Body of pancreas (tissue), 4 donors: ENCODE measurements at regions not wholly inside any gene's neighbourhood (a gene's known extent, or its start where the extent isn't known, plus 50 kb on each side); places are given as distances from the start of the nearest gene placed in this dataset.

Source experiments
- ATAC-seq: fragments of 150-250 bp; one replicate; pipeline ENCODE4 v1.9.1; 2016
- DNase-seq, 4 donors: peaks; one replicate each; pipeline ENCODE4 v3.0.0-alpha.2; 2019
- H3K27ac ChIP-seq, 4 donors: fragments of 200-600 bp; sonication (generic); 1 replicate in 3 of 4; 2 replicates in 1 of 4; pipeline versions ENCODE4 v1.5.1 to v1.6.1; 2016 to 2019; ENCODE audit warnings: mild to moderate bottlenecking in 1 of 4, mixed read lengths in 1 of 4, moderate library complexity in 1 of 4
- H3K27me3 ChIP-seq, 2 donors: fragments of 200-600 bp; sonication (generic); one replicate each; pipeline ENCODE4 v1.6.0; 2016; ENCODE audit warnings: mild to moderate bottlenecking in 1 of 2
- H3K36me3 ChIP-seq, 2 donors: fragments of 200-600 bp; sonication (generic); replicated peaks in 1 of 2; 2 replicates each; pipeline ENCODE4 v1.5.1; 2016; ENCODE audit warnings: low read depth in 2 of 2; ENCODE audit not compliant: insufficient read depth in 1 of 2
- H3K4me1 ChIP-seq: fragments of 200-600 bp; sonication (generic); one replicate; pipeline ENCODE4 v1.6.0; 2016
- H3K4me3 ChIP-seq, 2 donors: fragments of 200-600 bp; sonication (generic); 1 replicate in 1 of 2; 2 replicates in 1 of 2; pipeline ENCODE4 v1.5.1; 2016 to 2019
- H3K9me3 ChIP-seq, 3 donors: fragments of 200-600 bp; sonication (generic); 1 replicate in 2 of 3; 2 replicates in 1 of 3; pipeline ENCODE4 v1.5.1; 2016
- CTCF ChIP-seq, 7 experiments: fragments of 450-650 bp in 4 of 7; fragments of 200-600 bp in 3 of 7; sonication (generic) in 3 of 7; IDR thresholded peaks; one replicate each; pipeline ENCODE4 v1.5.1; 2016 to 2019; ENCODE audit warnings: antibody characterized with exemption in 7 of 7
- POLR2A ChIP-seq, 3 donors: fragments of 450-650 bp; IDR thresholded peaks; one replicate each; pipeline ENCODE4 v1.6.1; 2016; ENCODE audit warnings: antibody characterized with exemption in 3 of 3, mild to moderate bottlenecking in 2 of 3
- WGBS, 2 donors: methylation state at CpG; one replicate each; pipeline ENCODE4 v1.1.5; 2017; 5-methylcytosine and 5-hydroxymethylcytosine counted together
- intact Hi-C: fragments of 100-400 bp; cut with DNase I; formaldehyde crosslinking; loops from one replicate; pipeline ENCODE4 v1.15.1; 2023

- Histone ChIP-seq H3K36me3 (no peaks in the 10 kb centered on the region), H3K4me1 (no peaks in the 10 kb centered on the region), H3K27ac (no peak overlapping the region), H3K9me3 (no peaks in the 10 kb centered on the region), H3K4me3 (no peak overlapping the region), H3K27me3 (no peaks in the 10 kb centered on the region)
- DNase-seq (no peak), ATAC-seq (no peak)
- 80 to 84% methylated on average over 16 of the region's 16 CpGs for WGBS, 2 donors
- TF ChIP-seq CTCF (IDR thresholded peaks at IDR 0.05) (no peak), POLR2A (IDR thresholded peaks at IDR 0.05) (no peak)
- intact Hi-C loops: no loop called here
Measured at GRCh38 chr15:101556273-101556672, 66.8 kb upstream of the PCSK6 start.

GRCh38 chr15:101554115-101554915, 64.8 kb upstream of the PCSK6 start:
- no peaks in the 10 kb centered on the region for H3K36me3 ChIP-seq
- intact Hi-C loops: no loop called here
- no peak for TF ChIP-seq CTCF (IDR thresholded peaks at IDR 0.05)
- TF ChIP-seq POLR2A (IDR thresholded peaks at IDR 0.05): no peak
- H3K27me3 ChIP-seq: no peaks in the 10 kb centered on the region
- H3K4me1 ChIP-seq: no peaks in the 10 kb centered on the region
- no peak for ATAC-seq
- no peak overlapping the region for H3K4me3 ChIP-seq
- no peaks in the 10 kb centered on the region for H3K9me3 ChIP-seq
- no peak for DNase-seq
- no peak overlapping the region for H3K27ac ChIP-seq
- 84 to 86% methylated on average over 25 of the region's 25 CpGs for WGBS, 2 donors

GRCh38 chr15:101551696-101552591, 62.4 kb upstream of the PCSK6 start:
- intact Hi-C loops: no loop called here
- no peak for TF ChIP-seq CTCF (IDR thresholded peaks at IDR 0.05)
- no peak for TF ChIP-seq POLR2A (IDR thresholded peaks at IDR 0.05)
- Histone ChIP-seq H3K9me3 (no peaks in the 10 kb centered on the region), H3K4me1 (no peaks in the 10 kb centered on the region), H3K27me3 (no peaks in the 10 kb centered on the region), H3K4me3 (no peak overlapping the region), H3K27ac (no peak overlapping the region), H3K36me3 (no peaks in the 10 kb centered on the region)
- 84 to 87% methylated on average over 11 to 19 of the region's 20 CpGs for WGBS, 2 donors
- no peak for DNase-seq
- no peak for ATAC-seq

- WGBS, 2 donors: 38 to 48% methylated on average over 4 of the region's 4 CpGs
- H3K27me3 ChIP-seq: no peaks in the 10 kb centered on the region
- ATAC-seq: no peak
- intact Hi-C loops: no loop called here
- no peak overlapping the region for H3K27ac ChIP-seq
- H3K4me3 ChIP-seq: no peak overlapping the region
- DNase-seq: no peak
- H3K4me1 ChIP-seq: no peaks in the 10 kb centered on the region
- H3K9me3 ChIP-seq: no peaks in the 10 kb centered on the region
- TF ChIP-seq CTCF (IDR thresholded peaks at IDR 0.05): no peak
- no peak for TF ChIP-seq POLR2A (IDR thresholded peaks at IDR 0.05)
- H3K36me3 ChIP-seq: no peaks in the 10 kb centered on the region
Measured at GRCh38 chr15:101550124-101550523, 60.6 kb upstream of the PCSK6 start.
